GM18517 (cell line): ENCODE measurements at regions not wholly inside any gene's neighbourhood (a gene's known extent, or its start where the extent isn't known, plus 50 kb on each side); places are given as distances from the start of the nearest gene placed in this dataset.

Experiments used
- ATAC-seq: cut with Tn5 transposase; IDR thresholded peaks from one replicate; pipeline ENCODE4 v1.9.1; 2021; ENCODE audit warnings: mild to moderate bottlenecking, moderate library complexity; ENCODE audit not compliant: unreplicated experiment

DNA sequence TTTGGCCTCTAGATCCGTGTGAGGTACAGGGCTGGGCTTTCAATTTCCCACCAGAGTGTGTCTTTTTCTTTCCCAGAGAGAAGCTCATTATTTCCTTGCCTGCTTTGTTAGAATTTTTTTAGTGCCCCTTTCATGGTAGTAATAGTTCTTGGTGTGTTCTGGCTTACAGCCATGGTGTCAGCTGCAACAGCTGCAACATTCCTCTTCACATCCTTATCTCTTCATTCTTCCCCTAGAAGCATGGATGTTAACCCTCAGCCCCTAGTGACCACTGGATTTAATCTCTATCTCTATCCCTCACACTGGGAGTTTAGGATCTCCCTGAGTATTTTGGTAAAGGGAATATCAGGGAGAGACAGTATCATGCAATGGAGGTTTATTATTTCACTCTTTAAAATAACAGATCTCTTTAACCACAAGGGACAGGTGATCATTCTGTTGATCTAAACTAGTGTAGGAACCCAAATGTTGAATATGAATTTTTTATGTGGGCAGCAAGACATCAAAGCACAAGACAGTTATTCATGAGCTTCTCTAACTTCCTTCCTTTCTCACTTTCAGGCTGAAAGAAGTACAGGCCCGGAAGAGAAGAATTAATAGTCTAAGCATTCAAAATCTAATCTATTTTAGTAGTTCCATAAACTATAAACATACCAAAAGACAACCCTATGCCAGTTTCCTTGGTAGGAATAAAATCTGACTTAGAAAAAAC, 160.2 kb downstream of the FAM170A start:
- no peak for ATAC-seq

DNA sequence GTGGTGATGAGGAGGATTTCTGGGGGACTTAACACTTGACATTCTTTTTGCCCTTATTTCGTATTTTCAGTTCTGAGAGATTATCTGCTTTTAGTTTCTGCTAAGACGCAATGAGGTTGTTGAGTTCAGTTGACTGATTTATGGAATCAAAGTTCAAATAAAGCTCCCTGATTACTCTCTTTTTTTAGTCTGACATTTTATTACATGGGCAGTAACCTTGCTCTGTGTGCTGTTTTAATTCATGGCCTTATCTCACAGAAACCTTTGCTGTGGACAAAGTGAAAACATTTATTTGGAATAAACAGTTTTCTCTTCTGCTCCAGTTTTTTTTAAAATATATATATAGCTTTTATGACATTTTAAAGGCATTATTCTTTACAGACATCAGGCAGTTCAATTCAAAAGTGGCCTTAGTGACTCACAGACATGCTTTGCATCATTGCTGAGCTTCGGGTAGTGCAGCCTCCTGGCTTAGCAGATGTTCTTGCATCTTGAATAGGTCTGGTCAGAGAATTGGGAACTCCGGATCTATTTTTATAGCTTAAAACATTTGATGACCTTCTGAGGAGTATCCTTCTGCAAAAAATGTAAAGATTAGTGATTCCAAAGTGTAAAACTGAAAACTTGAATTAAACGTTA, 162.9 kb downstream of the FAM170A start:
- ATAC-seq = no peak

DNA sequence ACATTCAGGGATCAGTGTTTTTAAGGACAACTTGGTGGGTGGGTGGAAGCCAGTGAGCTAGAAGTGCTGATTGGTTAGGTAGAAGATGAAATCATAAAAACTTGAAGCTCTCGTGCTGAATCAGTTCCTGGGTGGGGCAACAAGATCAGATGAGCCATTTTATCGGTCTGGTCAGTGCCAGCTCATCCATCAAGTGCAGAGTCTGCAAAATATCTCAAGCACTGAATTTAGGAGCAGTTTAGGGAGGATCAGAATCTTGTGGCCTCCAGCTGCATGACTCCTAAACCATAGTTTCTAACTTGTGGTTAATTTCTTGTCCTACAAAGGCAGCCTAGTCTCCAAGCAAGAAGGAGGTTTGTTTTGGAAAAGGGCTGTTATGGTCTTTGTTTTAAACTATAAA, 166.4 kb downstream of the FAM170A start:
- no peak for ATAC-seq

DNA sequence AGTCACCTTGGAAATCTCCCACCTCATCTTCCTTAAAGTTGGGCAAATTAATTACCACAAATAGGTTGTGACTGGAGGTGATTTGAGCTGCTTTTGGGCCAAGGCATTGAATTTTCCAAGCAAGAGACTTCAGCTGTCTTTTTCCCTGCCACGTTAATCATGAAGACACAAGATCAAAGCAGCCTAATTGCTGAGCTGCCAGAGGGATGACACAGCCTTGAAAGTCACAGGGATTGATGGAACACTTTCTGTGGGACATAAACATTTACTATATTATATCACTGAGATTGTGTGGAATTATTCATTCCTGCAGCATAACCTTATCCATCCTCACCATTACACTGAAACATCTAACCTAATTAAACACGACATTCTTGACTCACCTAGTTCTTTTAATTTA, 172.2 kb downstream of the FAM170A start:
- no peak for ATAC-seq

- ATAC-seq = no peak
Measured at GRCh38 chr5:119808024-119808423, 178.7 kb downstream of the FAM170A start.

DNA sequence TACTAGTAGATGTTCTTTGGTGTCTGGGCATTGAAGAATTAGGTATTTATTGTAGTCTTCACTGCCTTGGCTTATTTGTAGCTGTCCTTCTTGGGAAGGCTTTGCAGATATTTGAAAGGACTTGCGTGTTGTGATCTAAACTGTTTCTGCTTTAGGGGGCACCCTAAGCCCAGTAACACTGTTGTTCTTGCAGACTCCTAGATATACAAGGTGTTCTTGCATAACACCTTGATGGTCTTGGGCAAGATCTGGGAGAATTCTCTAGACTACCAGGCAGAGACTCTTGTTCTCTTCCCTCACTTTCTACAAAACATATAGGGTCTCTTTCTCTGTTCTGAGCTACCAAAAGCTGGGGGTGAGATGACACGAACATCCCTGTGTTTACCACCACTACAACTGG, 179.1 kb downstream of the FAM170A start:
- no peak for ATAC-seq

DNA sequence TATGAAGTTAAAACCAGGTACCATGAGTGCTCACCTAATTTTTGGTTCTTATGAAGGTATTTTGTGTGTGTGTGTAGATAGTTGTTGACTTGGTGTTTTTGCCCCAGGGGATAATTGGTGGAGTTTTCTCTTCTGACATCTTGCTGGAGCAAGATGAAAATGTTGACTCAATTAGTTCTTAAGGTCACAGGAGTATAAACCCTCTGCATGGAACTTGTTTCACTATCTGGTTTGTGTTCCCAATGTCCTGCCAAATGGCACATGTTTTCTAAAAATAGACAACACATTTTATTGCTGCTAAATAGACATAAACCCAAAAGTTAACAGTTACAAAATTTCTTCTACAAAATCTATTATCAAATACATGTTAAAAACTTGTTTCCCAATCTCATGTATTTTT, 180.9 kb downstream of the FAM170A start:
- no peak for ATAC-seq

- ATAC-seq = no peak
Measured at GRCh38 chr5:119811458-119811857, 182.1 kb downstream of the FAM170A start.

DNA sequence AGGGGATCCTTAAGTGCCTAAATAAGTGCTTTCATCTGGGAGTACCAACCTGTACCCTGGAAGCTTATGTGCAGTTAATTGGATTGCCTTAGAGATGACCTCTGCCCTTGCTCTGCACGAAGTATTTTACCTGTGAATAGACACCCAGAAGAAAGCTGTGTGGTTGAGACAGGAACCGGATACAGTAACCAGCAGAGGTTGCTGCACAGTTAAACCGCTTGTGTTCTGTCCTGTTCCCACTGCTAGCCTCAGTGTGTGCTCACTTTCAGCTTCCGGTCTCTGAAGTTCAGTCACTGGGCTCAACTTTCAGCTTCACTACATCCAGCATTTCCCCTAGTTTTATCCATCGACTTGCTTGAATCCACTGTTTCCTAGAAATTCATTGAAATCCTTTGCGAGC, 185.3 kb downstream of the FAM170A start:
- ATAC-seq = no peak

GRCh38 chr5:119816055-119816454, 186.7 kb downstream of the FAM170A start:
- ATAC-seq = no peak

DNA sequence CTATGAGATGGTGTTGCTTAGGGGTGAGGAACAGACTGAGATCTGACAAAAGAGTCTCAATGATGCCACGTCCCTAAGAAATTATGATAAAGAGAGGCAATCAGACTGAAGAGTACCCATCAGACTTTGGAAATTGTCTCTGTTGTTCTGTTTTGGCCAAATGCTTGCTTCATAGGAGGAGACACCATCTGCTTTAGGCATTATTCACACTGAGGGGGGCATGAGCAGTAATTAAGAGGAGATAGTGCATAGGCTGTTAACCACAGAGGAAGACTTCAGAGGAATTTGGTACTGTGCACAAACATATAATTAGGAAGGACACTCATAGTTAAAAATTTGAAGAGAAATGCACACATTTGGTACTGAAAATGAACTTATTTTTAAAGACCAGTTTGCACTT, 190.7 kb downstream of the FAM170A start:
- no peak for ATAC-seq

DNA sequence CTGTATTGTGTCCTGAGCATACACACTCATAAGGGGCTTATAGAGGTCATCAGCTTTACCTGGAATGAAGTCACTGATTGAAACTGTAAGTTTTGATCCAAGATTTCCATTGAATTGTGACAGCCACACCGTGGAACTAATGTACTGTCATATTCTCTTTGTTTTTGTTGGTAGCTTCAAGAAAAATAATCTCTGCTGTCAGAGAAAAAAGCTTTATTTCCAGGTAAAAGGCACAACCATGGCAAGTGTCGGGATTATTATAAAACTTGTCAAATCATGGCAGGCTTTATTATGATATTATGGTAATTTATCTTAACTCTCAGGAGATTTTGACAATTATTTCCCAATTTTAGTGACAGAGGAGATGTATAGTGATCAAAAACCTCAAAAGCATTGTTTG, 191.2 kb downstream of the FAM170A start:
- ATAC-seq = no peak

GRCh38 chr5:119828541-119828940, 199.2 kb downstream of the FAM170A start:
- ATAC-seq = no peak

DNA sequence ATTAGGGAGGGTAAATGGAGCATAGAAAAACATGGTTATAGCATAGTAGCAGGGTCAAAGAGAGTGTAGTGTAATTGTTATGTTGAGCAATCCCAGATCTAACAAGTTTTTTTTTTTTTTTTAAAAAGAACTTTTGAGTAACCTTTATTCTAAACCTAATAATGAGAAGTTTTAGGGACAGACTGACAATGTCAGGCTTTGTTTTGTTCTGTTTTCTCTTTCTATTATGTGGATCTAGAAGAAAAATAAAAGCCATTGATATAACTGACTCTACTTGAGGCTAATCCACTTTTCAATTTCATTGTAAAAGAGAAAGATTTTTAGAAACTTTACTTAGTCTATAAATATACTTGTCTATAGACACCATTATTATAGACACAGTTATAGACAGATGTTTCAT, 200.0 kb downstream of the FAM170A start:
- no peak for ATAC-seq

- no peak for ATAC-seq
Measured at GRCh38 chr5:119833176-119833575, 203.8 kb downstream of the FAM170A start.

DNA sequence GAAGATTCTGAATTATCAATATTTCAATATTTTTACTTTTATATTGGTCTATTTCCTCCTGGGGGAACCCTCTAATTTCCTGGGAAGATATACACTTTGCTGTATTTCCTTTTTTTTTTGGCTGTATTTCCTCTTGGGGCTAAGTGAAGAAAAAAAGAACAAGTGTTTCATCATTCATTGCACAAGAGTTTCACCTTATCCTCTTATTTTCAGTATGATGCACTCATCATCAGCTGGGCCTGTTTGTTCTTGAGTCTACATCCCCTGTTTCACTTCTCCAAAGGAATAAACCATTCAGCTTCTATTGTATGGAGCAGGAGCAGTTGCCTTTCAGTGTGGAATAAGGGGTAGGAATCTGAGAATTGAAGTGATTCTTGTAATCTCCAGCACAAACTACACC, 210.8 kb downstream of the FAM170A start:
- no peak for ATAC-seq

- ATAC-seq = no peak
Measured at GRCh38 chr5:119852140-119852539, 222.8 kb downstream of the FAM170A start.

DNA sequence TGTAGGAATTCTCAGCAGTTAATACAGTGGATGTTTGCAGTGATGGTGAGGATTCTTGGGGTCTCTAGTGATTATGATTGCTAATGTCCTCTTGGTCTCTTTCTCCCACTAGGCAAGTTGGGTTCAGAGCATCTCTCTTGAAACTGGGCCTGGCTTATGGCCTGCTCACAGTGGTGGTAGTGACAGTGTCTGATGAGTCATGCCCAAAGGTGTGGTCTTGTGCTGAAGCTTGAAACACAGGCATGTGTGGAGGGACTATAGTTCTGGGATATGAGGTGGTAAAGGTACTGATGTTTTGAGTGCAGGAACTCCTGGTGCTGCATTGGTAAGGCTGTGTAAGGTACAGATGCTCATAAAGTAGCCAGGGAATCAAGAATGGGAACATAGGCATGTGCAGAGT, 231.1 kb downstream of the FAM170A start:
- no peak for ATAC-seq

DNA sequence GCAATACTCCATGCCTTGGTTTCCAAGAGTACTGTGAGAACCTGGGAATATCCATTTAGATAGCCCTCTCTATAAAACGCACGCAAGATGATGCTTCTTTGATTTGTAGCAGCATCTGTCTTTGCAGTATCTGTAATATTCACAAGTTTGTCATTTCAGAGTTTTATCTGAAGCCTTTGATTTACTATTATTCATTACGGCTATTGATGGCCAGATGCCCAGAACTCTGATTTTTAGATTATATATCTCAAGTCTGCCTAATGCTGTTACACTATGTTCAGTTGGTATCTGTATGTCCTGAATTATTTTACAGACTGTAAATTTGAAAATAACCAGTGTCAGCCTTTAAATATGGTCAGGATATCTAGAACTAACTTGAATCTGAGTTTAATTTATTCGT, 233.3 kb downstream of the FAM170A start:
- ATAC-seq = no peak

- no peak for ATAC-seq
Measured at GRCh38 chr5:119864286-119864685, 234.9 kb downstream of the FAM170A start.

- no peak for ATAC-seq
Measured at GRCh38 chr5:119873611-119874010, 244.3 kb downstream of the FAM170A start.

- ATAC-seq = no peak
Measured at GRCh38 chr5:119876522-119876921, 247.2 kb downstream of the FAM170A start.

GRCh38 chr5:119878712-119879111, 249.4 kb downstream of the FAM170A start:
- ATAC-seq = no peak
